ENCODE measurements at regions not wholly inside any gene's neighbourhood (a gene's known extent, or its start where the extent isn't known, plus 50 kb on each side); places are given as distances from the start of the nearest gene placed in this dataset.
"Not testable (repeated sequence)": the region's sequence is repeated elsewhere in the genome, so short reads cannot be mapped to it uniquely, and the experiment has no call there.

- DNase-seq, result no peak
- intact Hi-C loops (cut with DNase I), result no loop called here
Observed at GRCh38 chr1:178606839-178607238, 93.9 kb downstream of the TEX35 start.

- DNase-seq, result no peak
- intact Hi-C loops (cut with DNase I), result no loop called here
Observed at GRCh38 chr1:178607718-178608408, 95.0 kb downstream of the TEX35 start.

GRCh38 chr1:178609015-178609414 is 96.1 kb downstream of the TEX35 start:
- DNase-seq, result no peak

GRCh38 chr1:178610690-178611410 is 97.9 kb downstream of the TEX35 start:
- intact Hi-C loops (cut with DNase I); DNase-seq: not testable (repeated sequence)

More at GRCh38 chr1:178609015-178609414, 96.1 kb downstream of the TEX35 start:
- intact Hi-C loops (cut with DNase I), result no loop called here

- intact Hi-C loops (cut with DNase I), result no loop called here
- no peak for DNase-seq
Observed at GRCh38 chr1:178612261-178612660, 99.4 kb downstream of the TEX35 start.

GRCh38 chr1:178613271-178613945 is 100.5 kb downstream of the TEX35 start:
- DNase-seq, result no peak
- intact Hi-C loops (cut with DNase I), result no loop called here

GRCh38 chr1:178614286-178614685 is 101.4 kb downstream of the TEX35 start:
- DNase-seq, result no peak
- intact Hi-C loops (cut with DNase I), result no loop called here

- no peak for DNase-seq
- intact Hi-C loops (cut with DNase I), result no loop called here
Observed at GRCh38 chr1:178619042-178619927, 105.8 kb upstream of the RALGPS2 start.

- DNase-seq, result no peak
- intact Hi-C loops (cut with DNase I), result no loop called here
Observed at GRCh38 chr1:178620584-178621475, 104.2 kb upstream of the RALGPS2 start.

- no peak for DNase-seq
- intact Hi-C loops (cut with DNase I), result no loop called here
Observed at GRCh38 chr1:178621822-178622221, 103.2 kb upstream of the RALGPS2 start.

- intact Hi-C loops (cut with DNase I), result no loop called here
- no peak for DNase-seq
Observed at GRCh38 chr1:178625695-178626094, 99.3 kb upstream of the RALGPS2 start.

- intact Hi-C loops (cut with DNase I), result no loop called here
- no peak for DNase-seq
Observed at GRCh38 chr1:178627037-178627436, 98.0 kb upstream of the RALGPS2 start.

- intact Hi-C loops (cut with DNase I), result no loop called here
- DNase-seq, result no peak
Observed at GRCh38 chr1:178628637-178629251, 96.3 kb upstream of the RALGPS2 start.

GRCh38 chr1:178629252-178630154 is 95.5 kb upstream of the RALGPS2 start:
- intact Hi-C loops (cut with DNase I), result no loop called here
- DNase-seq, result no peak

- intact Hi-C loops (cut with DNase I), result no loop called here
Observed at GRCh38 chr1:178630417-178630816, 94.6 kb upstream of the RALGPS2 start.

GRCh38 chr1:178632653-178633052 is 92.4 kb upstream of the RALGPS2 start:
- no peak for DNase-seq
- intact Hi-C loops (cut with DNase I), result no loop called here

More at GRCh38 chr1:178630417-178630816, 94.6 kb upstream of the RALGPS2 start:
- no peak for DNase-seq

- intact Hi-C loops (cut with DNase I), result no loop called here
- DNase-seq, result no peak
Observed at GRCh38 chr1:178633056-178633455, 92.0 kb upstream of the RALGPS2 start.

GRCh38 chr1:178634445-178634844 is 90.6 kb upstream of the RALGPS2 start:
- no peak for DNase-seq
- intact Hi-C loops (cut with DNase I), result no loop called here

All from posterior cingulate gyrus (tissue), 11 donors.